GM21717 (cell line): ENCODE measurements at regions not wholly inside any gene's neighbourhood (a gene's known extent, or its start where the extent isn't known, plus 50 kb on each side); places are given as distances from the start of the nearest gene placed in this dataset.
"Not testable (repeated sequence)": the region's sequence is repeated elsewhere in the genome, so short reads cannot be mapped to it uniquely, and the experiment has no call there.

ENCODE experiments used
- ATAC-seq: cut with Tn5 transposase; IDR thresholded peaks from one replicate; pipeline ENCODE4 v1.9.1; 2021; ENCODE audit warnings: mild to moderate bottlenecking, moderate library complexity; ENCODE audit not compliant: unreplicated experiment

- ATAC-seq: no peak
Measured at GRCh38 chr2:185628985-185629384, 109.6 kb upstream of the FSIP2 start.

GRCh38 chr2:185633621-185634020 is 105.0 kb upstream of the FSIP2 start:
- no peak for ATAC-seq

DNA sequence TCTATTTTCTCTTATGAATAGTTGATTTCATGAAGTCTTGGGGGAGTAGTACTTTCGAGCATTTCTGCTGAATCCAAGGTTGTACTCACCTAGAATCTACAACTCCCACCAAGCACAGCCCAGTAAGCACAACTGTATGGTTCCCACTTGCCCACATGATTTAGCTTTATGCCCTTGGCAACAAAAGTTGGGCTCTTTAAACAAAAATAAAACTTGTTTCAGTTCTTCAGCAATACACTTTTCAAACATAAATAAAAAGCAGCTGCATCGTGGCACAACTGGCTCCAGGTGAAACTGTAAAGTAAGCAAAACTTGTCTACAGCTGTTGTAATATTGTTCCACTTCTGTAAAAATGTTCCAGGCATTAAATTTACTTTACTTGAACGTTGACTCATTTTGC is 99.8 kb upstream of the FSIP2 start:
- ATAC-seq: no peak

- ATAC-seq: no peak
Measured at GRCh38 chr2:185640588-185640987, 98.0 kb upstream of the FSIP2 start.

DNA sequence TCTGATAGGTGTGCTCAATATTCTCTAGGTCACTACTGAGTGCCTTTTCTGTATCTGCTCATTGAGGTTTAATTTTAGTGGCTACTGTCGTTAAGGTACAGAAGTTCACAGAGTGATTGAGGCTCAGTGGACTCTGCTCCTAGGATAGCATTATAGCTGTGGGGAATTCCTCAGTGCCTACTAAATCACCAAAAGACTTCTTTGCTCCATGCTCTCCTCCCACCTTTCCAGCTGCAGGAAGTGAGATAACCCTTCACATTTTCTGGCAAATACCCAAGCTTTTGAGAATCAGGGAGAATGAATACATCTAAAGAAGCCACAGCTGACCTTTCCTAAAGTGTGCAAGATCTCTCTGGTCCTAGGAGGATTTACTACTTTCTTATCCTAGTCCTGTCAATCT is 95.2 kb upstream of the FSIP2 start:
- ATAC-seq: no peak

DNA sequence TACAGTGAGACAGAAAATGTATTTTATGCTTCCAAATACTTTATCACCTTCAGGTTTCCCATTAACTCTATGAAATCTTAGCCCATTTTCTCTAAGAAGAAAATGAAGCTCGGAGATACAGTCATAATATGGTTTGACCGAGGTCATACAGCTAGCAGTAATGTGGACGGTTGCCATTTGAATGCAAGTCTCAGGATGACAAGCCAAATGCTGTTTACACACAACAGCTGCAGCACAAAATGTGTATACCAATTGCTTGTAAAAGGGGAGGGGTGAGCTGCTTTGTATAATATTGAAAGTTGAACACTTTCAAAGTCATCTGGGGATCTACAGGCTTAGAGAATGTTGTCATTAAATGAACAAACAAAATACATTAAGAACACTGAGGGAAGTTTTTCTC is 93.8 kb upstream of the FSIP2 start:
- ATAC-seq: peak; percentile 49

DNA sequence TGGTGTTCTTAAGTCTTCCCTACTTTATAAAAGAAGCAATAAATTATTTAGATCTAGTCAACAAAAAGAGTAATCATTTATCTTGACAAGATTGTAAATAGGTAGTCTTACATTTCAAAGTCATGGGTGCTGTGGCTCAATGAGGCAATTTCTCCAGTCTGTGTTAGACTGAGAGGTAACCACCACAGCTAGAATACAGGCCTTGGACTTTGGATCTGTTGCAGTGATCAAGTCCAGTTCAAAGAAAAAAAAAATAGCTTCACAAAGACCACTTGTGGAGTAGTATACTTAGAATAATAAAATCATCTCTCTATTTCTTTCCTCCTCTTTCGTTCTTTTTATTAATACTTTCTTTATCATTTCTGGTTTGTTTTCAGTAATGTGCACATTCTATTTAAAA is 93.1 kb upstream of the FSIP2 start:
- no peak for ATAC-seq

DNA sequence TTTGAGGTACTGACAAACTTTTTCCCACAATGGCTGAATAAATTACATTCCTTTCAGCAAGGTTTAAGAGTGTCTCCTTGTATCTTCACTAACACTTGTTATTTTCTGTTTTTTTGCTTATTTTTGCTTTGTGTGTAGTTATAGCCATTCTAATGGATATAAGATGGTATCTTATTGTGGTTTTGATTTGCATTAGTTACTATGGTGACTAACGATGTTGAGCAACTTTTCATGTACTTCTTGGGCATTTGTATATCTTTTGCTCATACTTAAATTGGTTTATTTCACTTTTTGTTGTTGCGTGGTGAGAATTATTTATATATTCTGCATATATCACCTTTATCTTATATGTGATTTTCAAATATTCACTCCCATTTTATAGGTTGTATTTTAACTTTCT is 79.9 kb upstream of the FSIP2 start:
- ATAC-seq: no peak

DNA sequence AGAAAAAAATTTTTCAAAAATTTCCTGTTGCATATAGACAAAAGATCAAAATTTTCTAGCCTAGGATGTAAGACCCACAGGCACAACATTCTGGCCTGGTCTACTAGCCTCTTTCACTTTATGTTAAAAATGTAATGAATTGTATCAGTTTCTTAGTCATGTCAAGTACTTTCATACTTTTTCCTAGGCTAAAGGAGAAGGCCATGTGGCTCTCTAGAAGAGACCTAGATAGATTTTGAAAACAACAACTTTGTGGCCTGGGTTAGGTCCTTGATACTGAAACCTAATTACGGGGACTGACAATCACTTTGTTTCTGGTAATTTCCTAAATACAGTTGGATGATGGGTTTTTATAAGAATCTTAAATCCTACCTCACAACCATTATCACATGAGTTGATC is 74.8 kb upstream of the FSIP2 start:
- ATAC-seq: no peak

DNA sequence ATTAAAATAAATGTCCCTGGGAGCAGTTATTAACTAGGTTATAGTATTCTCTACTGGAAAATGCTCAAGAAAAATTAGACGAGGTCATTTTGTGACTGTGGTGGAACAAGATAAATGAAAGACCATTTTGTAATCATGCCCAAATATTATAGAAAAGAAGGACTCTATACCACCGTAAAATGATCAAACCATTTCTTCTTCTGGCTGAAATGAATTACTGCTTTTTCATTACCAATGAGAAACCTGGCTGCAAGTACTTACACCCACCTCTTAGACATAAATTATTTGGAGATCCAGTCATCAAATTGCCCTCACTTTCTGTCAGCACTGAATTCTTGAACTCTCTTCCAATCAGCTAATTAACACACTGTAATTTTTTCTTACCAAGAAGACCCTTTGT is 74.2 kb upstream of the FSIP2 start:
- ATAC-seq: no peak

DNA sequence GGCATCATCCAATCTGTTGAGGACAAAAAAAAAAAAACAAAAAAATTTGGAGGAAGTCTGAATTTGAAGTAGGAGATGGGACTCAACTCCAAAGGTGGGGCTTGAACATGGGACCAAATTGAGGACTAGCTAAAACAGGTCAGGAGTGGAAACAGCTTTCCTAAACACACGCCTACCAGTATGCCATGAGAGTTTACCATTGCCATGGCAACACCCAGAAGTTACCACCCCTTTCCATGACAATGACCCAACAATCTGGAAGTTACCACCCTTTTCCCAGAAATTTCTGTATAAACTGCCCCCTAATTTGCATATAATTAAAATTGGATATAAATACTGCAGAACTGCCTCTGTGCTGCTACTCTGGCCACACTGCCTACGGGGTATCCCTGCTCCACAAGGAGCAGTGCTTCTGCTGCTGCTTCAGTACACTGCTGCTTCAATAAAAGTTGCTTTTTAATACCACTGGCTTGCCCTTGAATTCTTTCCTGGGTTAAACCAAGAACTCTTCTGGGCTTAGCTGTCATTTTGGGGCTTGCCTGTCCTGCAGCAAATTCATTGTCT is 73.3 kb upstream of the FSIP2 start:
- ATAC-seq: no peak

DNA sequence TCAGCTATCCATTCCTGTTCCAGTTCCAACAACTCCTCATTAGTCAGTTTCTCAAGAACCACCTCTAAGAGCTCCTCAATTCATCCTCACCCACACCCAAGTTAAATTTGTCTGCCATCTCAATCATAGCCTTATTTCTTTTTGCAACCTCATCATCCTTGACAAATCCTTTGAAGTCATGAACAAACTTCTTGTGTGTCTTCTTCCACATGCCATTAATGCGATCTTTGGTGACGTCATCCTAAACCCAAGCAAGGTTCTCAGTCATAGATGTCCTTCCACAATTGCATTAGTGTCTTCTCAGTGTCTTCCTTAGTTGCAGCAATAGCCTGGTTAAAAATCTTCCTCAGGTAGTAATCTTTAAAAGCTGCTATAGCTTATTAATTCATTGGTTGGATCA is 71.2 kb upstream of the FSIP2 start:
- ATAC-seq: no peak

DNA sequence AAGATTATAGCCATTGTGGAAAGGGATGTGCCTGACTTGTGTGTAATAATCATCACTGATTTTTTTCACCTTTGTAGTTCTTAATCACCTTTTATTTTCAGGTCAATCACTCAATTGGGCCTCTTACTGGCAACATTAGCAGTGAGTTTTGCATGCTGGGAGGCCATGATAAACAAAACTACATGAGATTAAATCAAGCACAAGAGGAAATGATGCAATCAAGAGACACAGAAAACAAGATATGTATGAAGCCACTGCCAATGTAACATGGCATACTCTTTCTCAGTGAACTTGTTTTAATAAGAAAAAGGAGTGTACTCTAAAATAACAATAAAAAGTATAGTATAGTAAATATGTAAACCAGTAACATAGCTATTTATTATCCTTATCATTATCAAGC is 69.9 kb upstream of the FSIP2 start:
- no peak for ATAC-seq

DNA sequence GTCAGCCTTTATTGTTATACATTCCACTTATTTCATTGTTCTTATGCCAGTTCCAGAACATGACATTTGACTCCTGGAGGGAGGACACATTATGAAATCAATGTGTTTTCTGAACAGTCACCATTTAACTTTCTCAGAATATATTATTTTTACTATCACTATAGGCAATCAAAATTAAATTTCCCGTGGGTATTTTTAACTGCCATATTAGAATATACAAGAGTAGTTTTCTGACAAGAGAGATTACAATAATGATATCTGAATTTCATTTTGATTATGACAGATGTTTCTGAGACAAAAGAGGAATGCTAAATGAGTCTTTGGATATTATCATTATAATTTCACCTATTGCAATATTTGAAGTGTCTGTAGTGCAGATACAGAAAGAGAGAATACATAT is 64.4 kb upstream of the FSIP2 start:
- no peak for ATAC-seq

DNA sequence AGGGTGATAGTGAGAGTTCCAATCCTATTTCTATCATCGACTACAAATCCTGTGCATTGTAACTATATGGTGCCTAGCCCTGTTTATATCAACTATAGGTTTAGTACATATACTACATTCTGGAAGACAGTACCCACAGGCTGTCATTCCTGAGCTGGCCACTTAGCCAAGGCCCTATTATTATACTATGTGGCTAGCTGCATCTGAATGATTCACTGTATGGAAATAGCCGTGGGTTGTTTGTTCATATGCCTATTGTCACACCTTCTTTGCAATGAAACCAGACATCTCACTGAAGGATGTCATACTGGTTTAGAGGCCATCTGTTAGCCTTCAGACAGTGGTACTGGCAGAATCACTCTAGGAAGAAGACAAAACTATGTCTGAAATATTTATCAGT is 62.3 kb upstream of the FSIP2 start:
- peak; percentile 59 for ATAC-seq

DNA sequence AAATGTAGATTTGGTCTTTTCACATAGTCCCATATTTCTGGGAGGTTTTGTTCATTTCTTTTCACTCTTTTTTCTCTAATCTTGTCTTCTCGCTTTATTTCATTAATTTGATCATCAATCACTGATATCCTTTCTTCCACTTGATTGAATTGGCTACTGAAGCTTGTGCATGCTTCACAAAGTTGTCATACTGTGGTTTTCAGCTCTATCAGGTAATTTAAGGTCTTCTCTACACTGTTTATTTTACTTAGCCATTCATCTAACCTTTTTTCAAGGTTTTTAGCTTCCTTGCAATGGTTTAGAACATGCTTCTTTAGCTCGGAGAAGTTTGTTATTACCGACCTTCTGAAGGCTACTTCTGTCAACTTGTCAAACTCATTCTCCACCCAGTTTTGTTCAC is 51.6 kb upstream of the FSIP2 start:
- not testable (repeated sequence) for ATAC-seq

- no peak for ATAC-seq
Measured at GRCh38 chr2:185687967-185688366, 50.6 kb upstream of the FSIP2 start.
